Duodenal mucosa (tissue), 2 donors: ENCODE measurements at regions not wholly inside any gene's neighbourhood (a gene's known extent, or its start where the extent isn't known, plus 50 kb on each side); places are given as distances from the start of the nearest gene placed in this dataset.
"Not testable (repeated sequence)": the region's sequence is repeated elsewhere in the genome, so short reads cannot be mapped to it uniquely, and the experiment has no call there.

Source experiments
- H3K27ac ChIP-seq: one replicate; pipeline ENCODE4 v1.7.0; 2013; ENCODE audit warnings: low read depth, low read length
- H3K27me3 ChIP-seq, 2 donors: one replicate each; pipeline ENCODE4 v1.7.0; 2013; ENCODE audit warnings: low read length in 2 of 2, control low read depth in 1 of 2; ENCODE audit not compliant: insufficient read depth in 2 of 2, control insufficient read depth in 1 of 2
- H3K36me3 ChIP-seq, 2 donors: one replicate each; pipeline ENCODE4 v1.7.0; 2013; ENCODE audit warnings: low read length in 2 of 2, control low read depth in 1 of 2; ENCODE audit not compliant: insufficient read depth in 2 of 2, control insufficient read depth in 1 of 2
- H3K4me1 ChIP-seq, 2 donors: one replicate each; pipeline ENCODE4 v1.7.0; 2013; ENCODE audit warnings: low read length in 2 of 2, control low read depth in 1 of 2; ENCODE audit not compliant: insufficient read depth in 2 of 2, control insufficient read depth in 1 of 2
- H3K4me3 ChIP-seq, 2 donors: one replicate each; pipeline ENCODE4 v1.7.0; 2013; ENCODE audit warnings: low read length in 2 of 2, low read depth in 1 of 2
- H3K9ac ChIP-seq, 2 donors: one replicate each; pipeline ENCODE4 v1.7.0; 2013; ENCODE audit warnings: low read length in 2 of 2, low read depth in 1 of 2
- H3K9me3 ChIP-seq, 2 donors: one replicate each; pipeline ENCODE4 v1.7.0; 2013; ENCODE audit warnings: low read length in 2 of 2, control low read depth in 1 of 2; ENCODE audit not compliant: control insufficient read depth in 1 of 2

- Histone ChIP-seq H3K27me3 (no peaks in the 10 kb centered on the region), H3K36me3 (no peaks in the 10 kb centered on the region), H3K9ac (no peak overlapping the region), H3K9me3 (peaks cover 0 to 2% of the 10 kb centered on the region in 2 donors), H3K4me3 (no peak overlapping the region), H3K27ac (no peak overlapping the region), H3K4me1 (no peaks in the 10 kb centered on the region)
Observed at GRCh38 chr16:72635694-72636093, 412.2 kb downstream of the ZFHX3 start.

- H3K27ac ChIP-seq, result no peak overlapping the region
- H3K4me1 ChIP-seq, result no peaks in the 10 kb centered on the region
- H3K36me3 ChIP-seq, result no peaks in the 10 kb centered on the region
- no peak overlapping the region for H3K4me3 ChIP-seq
- no peak overlapping the region for H3K9ac ChIP-seq
- peaks cover 0 to 2% of the 10 kb centered on the region in 2 donors for H3K9me3 ChIP-seq
- no peaks in the 10 kb centered on the region for H3K27me3 ChIP-seq
Observed at GRCh38 chr16:72635104-72635503, 412.8 kb downstream of the ZFHX3 start.

- H3K36me3 ChIP-seq, H3K27me3 ChIP-seq, H3K4me1 ChIP-seq, H3K4me3 ChIP-seq, H3K9me3 ChIP-seq, H3K27ac ChIP-seq, H3K9ac ChIP-seq: not testable (repeated sequence)
Observed at GRCh38 chr16:72627182-72627896, 420.6 kb downstream of the ZFHX3 start.

GRCh38 chr16:72626623-72627022 lies 421.3 kb downstream of the ZFHX3 start:
- Histone ChIP-seq H3K9ac (no peak overlapping the region), H3K4me1 (no peaks in the 10 kb centered on the region), H3K9me3 (no peaks in the 10 kb centered on the region), H3K4me3 (no peak overlapping the region), H3K36me3 (no peaks in the 10 kb centered on the region), H3K27me3 (no peaks in the 10 kb centered on the region), H3K27ac (no peak overlapping the region)

- no peak overlapping the region for H3K9ac ChIP-seq
- no peaks in the 10 kb centered on the region for H3K27me3 ChIP-seq
- no peaks in the 10 kb centered on the region for H3K4me1 ChIP-seq
- H3K27ac ChIP-seq, result no peak overlapping the region
- no peaks in the 10 kb centered on the region for H3K9me3 ChIP-seq
- H3K36me3 ChIP-seq, result no peaks in the 10 kb centered on the region
- H3K4me3 ChIP-seq, result no peak overlapping the region
Observed at GRCh38 chr16:72621651-72622050, 426.3 kb downstream of the ZFHX3 start.

- Histone ChIP-seq H3K36me3 (no peaks in the 10 kb centered on the region), H3K9me3 (no peaks in the 10 kb centered on the region), H3K4me3 (no peak overlapping the region), H3K27me3 (no peaks in the 10 kb centered on the region), H3K27ac (no peak overlapping the region), H3K9ac (no peak overlapping the region), H3K4me1 (no peaks in the 10 kb centered on the region)
Observed at GRCh38 chr16:72620853-72621252, 427.1 kb downstream of the ZFHX3 start.

GRCh38 chr16:72620348-72620747 lies 427.6 kb downstream of the ZFHX3 start:
- no peaks in the 10 kb centered on the region for H3K9me3 ChIP-seq
- H3K27ac ChIP-seq, result no peak overlapping the region
- H3K4me3 ChIP-seq, result no peak overlapping the region
- H3K9ac ChIP-seq, result no peak overlapping the region
- no peaks in the 10 kb centered on the region for H3K27me3 ChIP-seq
- no peaks in the 10 kb centered on the region for H3K4me1 ChIP-seq
- H3K36me3 ChIP-seq, result no peaks in the 10 kb centered on the region

GRCh38 chr16:72615856-72616255 lies 432.1 kb downstream of the ZFHX3 start:
- H3K4me1 ChIP-seq, result no peaks in the 10 kb centered on the region

GRCh38 chr16:72612718-72613117 lies 435.2 kb downstream of the ZFHX3 start:
- no peaks in the 10 kb centered on the region for H3K4me1 ChIP-seq
- no peaks in the 10 kb centered on the region for H3K27me3 ChIP-seq
- H3K36me3 ChIP-seq, result no peaks in the 10 kb centered on the region
- no peak overlapping the region for H3K27ac ChIP-seq
- H3K9ac ChIP-seq, result no peak overlapping the region
- H3K9me3 ChIP-seq, result no peaks in the 10 kb centered on the region
- H3K4me3 ChIP-seq, result no peak overlapping the region

More at GRCh38 chr16:72615856-72616255, 432.1 kb downstream of the ZFHX3 start:
- no peaks in the 10 kb centered on the region for H3K27me3 ChIP-seq
- no peaks in the 10 kb centered on the region for H3K9me3 ChIP-seq
- H3K36me3 ChIP-seq, result no peaks in the 10 kb centered on the region
- H3K27ac ChIP-seq, result no peak overlapping the region
- no peak overlapping the region for H3K9ac ChIP-seq
- H3K4me3 ChIP-seq, result no peak overlapping the region

- Histone ChIP-seq H3K27me3 (no peaks in the 10 kb centered on the region), H3K27ac (no peak overlapping the region), H3K4me1 (no peaks in the 10 kb centered on the region), H3K9ac (no peak overlapping the region), H3K4me3 (no peak overlapping the region), H3K36me3 (no peaks in the 10 kb centered on the region), H3K9me3 (no peaks in the 10 kb centered on the region)
Observed at GRCh38 chr16:72612256-72612655, 435.7 kb downstream of the ZFHX3 start.
